ENCODE measurements at regions not wholly inside any gene's neighbourhood (a gene's known extent, or its start where the extent isn't known, plus 50 kb on each side); places are given as distances from the start of the nearest gene placed in this dataset.

- TF ChIP-seq, protein P1, sequence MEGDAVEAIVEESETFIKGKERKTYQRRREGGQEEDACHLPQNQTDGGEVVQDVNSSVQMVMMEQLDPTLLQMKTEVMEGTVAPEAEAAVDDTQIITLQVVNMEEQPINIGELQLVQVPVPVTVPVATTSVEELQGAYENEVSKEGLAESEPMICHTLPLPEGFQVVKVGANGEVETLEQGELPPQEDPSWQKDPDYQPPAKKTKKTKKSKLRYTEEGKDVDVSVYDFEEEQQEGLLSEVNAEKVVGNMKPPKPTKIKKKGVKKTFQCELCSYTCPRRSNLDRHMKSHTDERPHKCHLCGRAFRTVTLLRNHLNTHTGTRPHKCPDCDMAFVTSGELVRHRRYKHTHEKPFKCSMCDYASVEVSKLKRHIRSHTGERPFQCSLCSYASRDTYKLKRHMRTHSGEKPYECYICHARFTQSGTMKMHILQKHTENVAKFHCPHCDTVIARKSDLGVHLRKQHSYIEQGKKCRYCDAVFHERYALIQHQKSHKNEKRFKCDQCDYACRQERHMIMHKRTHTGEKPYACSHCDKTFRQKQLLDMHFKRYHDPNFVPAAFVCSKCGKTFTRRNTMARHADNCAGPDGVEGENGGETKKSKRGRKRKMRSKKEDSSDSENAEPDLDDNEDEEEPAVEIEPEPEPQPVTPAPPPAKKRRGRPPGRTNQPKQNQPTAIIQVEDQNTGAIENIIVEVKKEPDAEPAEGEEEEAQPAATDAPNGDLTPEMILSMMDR (IDR thresholded peaks at IDR 0.05; ENCODE audit: borderline replicate concordance, extremely low read depth, low read length, poor library complexity, severe bottlenecking): no peak
- no peak for TF ChIP-seq EZH2 (IDR thresholded peaks at IDR 0.05; ENCODE audit: borderline replicate concordance, low read depth, low read length, severe bottlenecking)
Observed at GRCh38 chr4:130165381-130165780, 1069.4 kb downstream of the C4orf33 start.

Data from DND-41 (cell line).